SU-DHL-6 (cell line): ENCODE measurements at regions not wholly inside any gene's neighbourhood (a gene's known extent, or its start where the extent isn't known, plus 50 kb on each side); places are given as distances from the start of the nearest gene placed in this dataset.

Source experiments
- EZH2phosphoT487 ChIP-seq: fragments of 200-600 bp; sonication (generic), shearing (Covaris generic); conservative IDR thresholded peaks from 2 replicates; pipeline ENCODE4 v1.6.1; 2018; ENCODE audit warnings: mild to moderate bottlenecking, antibody characterized with exemption, low read length, moderate library complexity, mixed read lengths
- TF ChIP-seq, protein P1 (sequence below): fragments of 200-600 bp; sonication (generic); IDR thresholded peaks from one replicate; pipeline ENCODE4 v1.5.1; 2017; ENCODE audit warnings: antibody characterized with exemption, mild to moderate bottlenecking, low read length, moderate library complexity; ENCODE audit not compliant: insufficient read depth, poor library complexity, severe bottlenecking

DNA sequence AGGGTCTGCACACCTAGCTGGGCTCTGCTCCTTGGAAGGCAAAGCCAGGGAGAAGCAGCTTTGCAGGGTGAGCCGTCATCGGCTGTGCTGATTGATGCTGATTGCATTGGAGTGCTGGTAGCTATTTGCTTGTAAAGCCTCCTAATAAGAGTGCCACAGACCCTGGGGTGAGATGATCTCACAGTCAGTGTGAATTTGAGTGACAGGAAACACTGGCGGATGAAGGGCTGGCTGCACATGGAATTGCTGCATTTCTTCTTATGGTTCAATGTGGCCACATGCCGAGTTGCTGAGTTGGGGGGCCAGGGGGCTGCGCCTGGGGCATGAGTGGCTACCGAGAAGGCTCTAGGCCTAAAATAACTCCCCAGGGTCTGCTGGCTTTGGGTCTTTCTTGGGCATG lies 138.2 kb upstream of the CACNA1E start:
- TF ChIP-seq, protein P1, sequence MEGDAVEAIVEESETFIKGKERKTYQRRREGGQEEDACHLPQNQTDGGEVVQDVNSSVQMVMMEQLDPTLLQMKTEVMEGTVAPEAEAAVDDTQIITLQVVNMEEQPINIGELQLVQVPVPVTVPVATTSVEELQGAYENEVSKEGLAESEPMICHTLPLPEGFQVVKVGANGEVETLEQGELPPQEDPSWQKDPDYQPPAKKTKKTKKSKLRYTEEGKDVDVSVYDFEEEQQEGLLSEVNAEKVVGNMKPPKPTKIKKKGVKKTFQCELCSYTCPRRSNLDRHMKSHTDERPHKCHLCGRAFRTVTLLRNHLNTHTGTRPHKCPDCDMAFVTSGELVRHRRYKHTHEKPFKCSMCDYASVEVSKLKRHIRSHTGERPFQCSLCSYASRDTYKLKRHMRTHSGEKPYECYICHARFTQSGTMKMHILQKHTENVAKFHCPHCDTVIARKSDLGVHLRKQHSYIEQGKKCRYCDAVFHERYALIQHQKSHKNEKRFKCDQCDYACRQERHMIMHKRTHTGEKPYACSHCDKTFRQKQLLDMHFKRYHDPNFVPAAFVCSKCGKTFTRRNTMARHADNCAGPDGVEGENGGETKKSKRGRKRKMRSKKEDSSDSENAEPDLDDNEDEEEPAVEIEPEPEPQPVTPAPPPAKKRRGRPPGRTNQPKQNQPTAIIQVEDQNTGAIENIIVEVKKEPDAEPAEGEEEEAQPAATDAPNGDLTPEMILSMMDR: no peak
- no peak for TF ChIP-seq EZH2phosphoT487
